ENCODE measurements at regions not wholly inside any gene's neighbourhood (a gene's known extent, or its start where the extent isn't known, plus 50 kb on each side); places are given as distances from the start of the nearest gene placed in this dataset.
"Not testable (repeated sequence)": the region's sequence is repeated elsewhere in the genome, so short reads cannot be mapped to it uniquely, and the experiment has no call there.

GRCh38 chr7:106369352-106369751 is 84.6 kb upstream of the NAMPT start:
- no peak for DNase-seq

GRCh38 chr7:106367664-106368063 is 82.9 kb upstream of the NAMPT start:
- DNase-seq = no peak

- DNase-seq = peak in 1 of 2 experiments; percentile 15
These were observed 82.2 kb upstream of the NAMPT start for GRCh38 chr7:106367018-106367420.

- no peak for DNase-seq
These were observed 80.6 kb upstream of the NAMPT start for GRCh38 chr7:106365252-106366005.

GRCh38 chr7:106362507-106362906 is 77.7 kb upstream of the NAMPT start:
- not testable (repeated sequence) for DNase-seq

GRCh38 chr7:106358103-106358663 is 73.4 kb upstream of the NAMPT start:
- DNase-seq = no peak

- DNase-seq = no peak
These were observed 72.9 kb upstream of the NAMPT start for GRCh38 chr7:106357675-106358074.

GRCh38 chr7:106354822-106355221 is 70.0 kb upstream of the NAMPT start:
- no peak for DNase-seq

- DNase-seq = no peak
These were observed 69.2 kb upstream of the NAMPT start for GRCh38 chr7:106353944-106354343.

- DNase-seq = no peak
These were observed 63.4 kb upstream of the NAMPT start for GRCh38 chr7:106348231-106348630.

- no peak for DNase-seq
These were observed 62.5 kb upstream of the NAMPT start for GRCh38 chr7:106347229-106347833.

- DNase-seq = peak; percentile 88 to 97
These were observed 62.0 kb upstream of the NAMPT start for GRCh38 chr7:106346678-106347217.

- peak in 1 of 2 experiments; percentile 39 for DNase-seq
These were observed 61.4 kb upstream of the NAMPT start for GRCh38 chr7:106346167-106346677.

GRCh38 chr7:106345421-106346166 is 60.8 kb upstream of the NAMPT start:
- peak in 1 of 2 experiments; percentile 52 for DNase-seq

GRCh38 chr7:106344861-106345260 is 60.1 kb upstream of the NAMPT start:
- DNase-seq = no peak

- DNase-seq = no peak
These were observed 59.4 kb upstream of the NAMPT start for GRCh38 chr7:106344211-106344610.

GRCh38 chr7:106342049-106342448 is 57.3 kb upstream of the NAMPT start:
- DNase-seq = not testable (repeated sequence)

- DNase-seq = not testable (repeated sequence)
These were observed 55.4 kb upstream of the NAMPT start for GRCh38 chr7:106340247-106340596.

- no peak for DNase-seq
These were observed 54.9 kb upstream of the NAMPT start for GRCh38 chr7:106339513-106340246.

GRCh38 chr7:106337754-106338153 is 53.0 kb upstream of the NAMPT start:
- no peak for DNase-seq

GRCh38 chr7:106335814-106336213 is 51.0 kb upstream of the NAMPT start:
- DNase-seq = no peak
